Subcutaneous abdominal adipose tissue (tissue), 5 donors: ENCODE measurements at regions not wholly inside any gene's neighbourhood (a gene's known extent, or its start where the extent isn't known, plus 50 kb on each side); places are given as distances from the start of the nearest gene placed in this dataset.

ENCODE experiments used
- H3K27ac ChIP-seq: one replicate; pipeline ENCODE4 v1.7.0; 2013; ENCODE audit warnings: low read depth, mild to moderate bottlenecking, inconsistent platforms, low read length, moderate library complexity
- H3K27me3 ChIP-seq, 5 donors: one replicate each; pipeline ENCODE4 v1.7.0; 2013; ENCODE audit warnings: low read length in 5 of 5, inconsistent platforms in 1 of 5; ENCODE audit not compliant: control insufficient read depth in 5 of 5, insufficient read depth in 4 of 5
- H3K36me3 ChIP-seq, 5 donors: one replicate each; pipeline ENCODE4 v1.7.0; 2013; ENCODE audit warnings: low read length in 5 of 5; ENCODE audit not compliant: control insufficient read depth in 5 of 5, insufficient read depth in 5 of 5
- H3K4me1 ChIP-seq, 5 donors: one replicate each; pipeline ENCODE4 v1.7.0; 2013; ENCODE audit warnings: low read length in 5 of 5, mild to moderate bottlenecking in 3 of 5, moderate library complexity in 1 of 5; ENCODE audit not compliant: control insufficient read depth in 5 of 5, insufficient read depth in 5 of 5
- H3K4me3 ChIP-seq, 5 donors: one replicate each; pipeline ENCODE4 v1.7.0; 2013; ENCODE audit warnings: low read length in 5 of 5, low read depth in 1 of 5
- H3K9ac ChIP-seq, 5 donors: one replicate each; pipeline ENCODE4 v1.7.0; 2013; ENCODE audit warnings: low read length in 5 of 5, mild to moderate bottlenecking in 4 of 5, moderate library complexity in 3 of 5
- H3K9me3 ChIP-seq, 5 donors: one replicate each; pipeline ENCODE4 v1.7.0; 2013; ENCODE audit warnings: low read length in 5 of 5; ENCODE audit not compliant: control insufficient read depth in 5 of 5
- donor health status: healthy.
- donor health status: healthy.
- donor health status: healthy.
- donor health status: healthy.
- donor health status: healthy.

- no peaks in the 10 kb centered on the region for H3K27me3 ChIP-seq
- H3K4me1 ChIP-seq: no peaks in the 10 kb centered on the region
- no peak overlapping the region for H3K9ac ChIP-seq
- H3K27ac ChIP-seq: no peak overlapping the region
- no peaks in the 10 kb centered on the region for H3K36me3 ChIP-seq
- no peak overlapping the region for H3K4me3 ChIP-seq
- H3K9me3 ChIP-seq: no peaks in the 10 kb centered on the region
These were observed 959.6 kb upstream of the SOX11 start for GRCh38 chr2:4732560-4732959.

GRCh38 chr2:4745056-4745991 is 946.9 kb upstream of the SOX11 start:
- H3K9ac ChIP-seq: no peak overlapping the region
- no peaks in the 10 kb centered on the region for H3K27me3 ChIP-seq
- no peaks in the 10 kb centered on the region for H3K4me1 ChIP-seq
- H3K36me3 ChIP-seq: no peaks in the 10 kb centered on the region
- no peak overlapping the region for H3K4me3 ChIP-seq
- H3K9me3 ChIP-seq: no peaks in the 10 kb centered on the region
- H3K27ac ChIP-seq: no peak overlapping the region

GRCh38 chr2:4753721-4754120 is 938.5 kb upstream of the SOX11 start:
- Histone ChIP-seq H3K4me3 (no peak overlapping the region), H3K36me3 (no peaks in the 10 kb centered on the region), H3K27me3 (no peaks in the 10 kb centered on the region), H3K9me3 (peaks cover 0 to 4% (median 0%) of the 10 kb centered on the region in 5 donors), H3K27ac (no peak overlapping the region), H3K4me1 (no peaks in the 10 kb centered on the region), H3K9ac (no peak overlapping the region)

- Histone ChIP-seq H3K9me3 (peaks cover 0 to 2% (median 0%) of the 10 kb centered on the region in 5 donors), H3K9ac (no peak overlapping the region), H3K36me3 (no peaks in the 10 kb centered on the region), H3K27me3 (no peaks in the 10 kb centered on the region), H3K4me1 (no peaks in the 10 kb centered on the region), H3K27ac (no peak overlapping the region), H3K4me3 (no peak overlapping the region)
These were observed 929.2 kb upstream of the SOX11 start for GRCh38 chr2:4762951-4763376.

GRCh38 chr2:4765787-4766530 is 926.2 kb upstream of the SOX11 start:
- Histone ChIP-seq H3K4me1 (no peaks in the 10 kb centered on the region), H3K36me3 (no peaks in the 10 kb centered on the region), H3K9me3 (no peaks in the 10 kb centered on the region), H3K4me3 (no peak overlapping the region), H3K9ac (no peak overlapping the region), H3K27ac (no peak overlapping the region), H3K27me3 (no peaks in the 10 kb centered on the region)

GRCh38 chr2:4775668-4776067 is 916.5 kb upstream of the SOX11 start:
- H3K9me3 ChIP-seq: peaks cover 0 to 4% (median 0%) of the 10 kb centered on the region in 5 donors
- no peak overlapping the region for H3K4me3 ChIP-seq
- H3K27ac ChIP-seq: no peak overlapping the region
- H3K9ac ChIP-seq: no peak overlapping the region
- no peaks in the 10 kb centered on the region for H3K4me1 ChIP-seq
- no peaks in the 10 kb centered on the region for H3K27me3 ChIP-seq
- no peaks in the 10 kb centered on the region for H3K36me3 ChIP-seq

- Histone ChIP-seq H3K9me3 (peaks cover 0 to 12% (median 8%) of the 10 kb centered on the region in 5 donors), H3K27me3 (no peaks in the 10 kb centered on the region), H3K9ac (no peak overlapping the region)
These were observed 911.5 kb upstream of the SOX11 start for GRCh38 chr2:4780679-4781078.

GRCh38 chr2:4782647-4783046 is 909.5 kb upstream of the SOX11 start:
- no peak overlapping the region for H3K27ac ChIP-seq

More at GRCh38 chr2:4780679-4781078, 911.5 kb upstream of the SOX11 start:
- H3K4me3 ChIP-seq: no peak overlapping the region
- no peaks in the 10 kb centered on the region for H3K4me1 ChIP-seq
- H3K27ac ChIP-seq: no peak overlapping the region
- H3K36me3 ChIP-seq: no peaks in the 10 kb centered on the region

GRCh38 chr2:4791488-4791887 is 900.7 kb upstream of the SOX11 start:
- Histone ChIP-seq H3K9me3 (peaks cover 0 to 5% (median 0%) of the 10 kb centered on the region in 5 donors), H3K9ac (no peak overlapping the region), H3K27me3 (no peaks in the 10 kb centered on the region), H3K4me3 (no peak overlapping the region), H3K27ac (no peak overlapping the region), H3K4me1 (no peaks in the 10 kb centered on the region), H3K36me3 (no peaks in the 10 kb centered on the region)

More at GRCh38 chr2:4782647-4783046, 909.5 kb upstream of the SOX11 start:
- no peaks in the 10 kb centered on the region for H3K4me1 ChIP-seq
- peaks cover 0 to 15% (median 8%) of the 10 kb centered on the region in 5 donors for H3K9me3 ChIP-seq
- H3K4me3 ChIP-seq: no peak overlapping the region
- no peak overlapping the region for H3K9ac ChIP-seq
- no peaks in the 10 kb centered on the region for H3K36me3 ChIP-seq
- no peaks in the 10 kb centered on the region for H3K27me3 ChIP-seq

GRCh38 chr2:4792126-4792525 is 900.1 kb upstream of the SOX11 start:
- no peak overlapping the region for H3K4me3 ChIP-seq
- peaks cover 0 to 6% (median 2%) of the 10 kb centered on the region in 5 donors for H3K9me3 ChIP-seq
- H3K9ac ChIP-seq: no peak overlapping the region
- H3K27me3 ChIP-seq: no peaks in the 10 kb centered on the region
- H3K27ac ChIP-seq: no peak overlapping the region
- H3K36me3 ChIP-seq: no peaks in the 10 kb centered on the region
- H3K4me1 ChIP-seq: no peaks in the 10 kb centered on the region
